HT-29 (cell line): ENCODE measurements at regions not wholly inside any gene's neighbourhood (a gene's known extent, or its start where the extent isn't known, plus 50 kb on each side); places are given as distances from the start of the nearest gene placed in this dataset.
"Not testable (repeated sequence)": the region's sequence is repeated elsewhere in the genome, so short reads cannot be mapped to it uniquely, and the experiment has no call there.

Source experiments
- DNase-seq: peaks from one replicate; pipeline ENCODE4 v3.0.0-alpha.2; 2015; ENCODE audit warnings: low spot score

DNA sequence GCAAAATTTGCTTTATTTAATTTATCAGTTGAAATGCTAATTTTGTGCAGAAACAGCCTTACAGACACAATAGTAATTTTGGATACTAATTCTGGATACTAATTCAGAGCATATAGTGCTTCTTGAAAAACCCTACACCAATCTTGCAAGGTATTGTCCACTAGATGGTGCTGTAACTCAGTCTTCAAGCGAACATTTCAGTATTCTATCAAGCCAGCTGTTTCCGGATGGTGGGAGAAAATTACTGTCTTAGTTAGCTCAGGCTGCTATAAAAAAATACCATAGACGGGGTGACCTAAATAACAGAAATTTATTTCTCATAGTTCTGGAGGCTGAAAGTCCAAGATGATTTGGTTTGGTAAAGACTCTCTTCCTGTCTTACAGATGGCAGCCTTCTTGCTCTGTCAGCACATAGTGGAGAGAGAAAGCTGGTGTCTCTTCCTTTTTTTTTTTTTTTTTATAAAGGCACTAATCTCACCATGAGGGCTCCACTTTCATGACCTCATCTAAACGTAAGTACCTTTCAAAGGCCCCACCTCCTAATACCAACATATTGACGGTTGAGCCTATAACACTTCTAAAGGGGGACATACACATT, 1306.5 kb upstream of the CDH9 start:
- DNase-seq, result peak; percentile 86

DNA sequence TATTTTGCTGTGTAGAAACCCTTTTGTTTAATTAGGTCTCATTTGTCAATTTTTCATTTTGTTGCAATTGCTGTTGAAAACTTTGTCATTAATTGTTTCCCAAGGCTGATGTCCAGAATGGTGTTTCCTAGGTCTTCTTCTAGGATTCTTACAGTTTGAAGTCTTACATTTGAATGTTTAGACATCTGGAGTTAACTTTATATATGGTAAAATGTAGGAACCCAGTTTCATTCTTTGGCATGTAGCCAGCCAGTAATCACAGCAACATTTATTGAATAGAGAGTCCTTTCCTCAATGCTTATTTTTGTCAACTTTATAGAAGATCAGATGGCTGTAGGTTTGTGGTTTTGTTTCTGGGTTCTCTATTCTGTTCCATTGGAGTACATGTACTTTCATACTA, 1290.8 kb upstream of the CDH9 start:
- DNase-seq, result no peak

DNA sequence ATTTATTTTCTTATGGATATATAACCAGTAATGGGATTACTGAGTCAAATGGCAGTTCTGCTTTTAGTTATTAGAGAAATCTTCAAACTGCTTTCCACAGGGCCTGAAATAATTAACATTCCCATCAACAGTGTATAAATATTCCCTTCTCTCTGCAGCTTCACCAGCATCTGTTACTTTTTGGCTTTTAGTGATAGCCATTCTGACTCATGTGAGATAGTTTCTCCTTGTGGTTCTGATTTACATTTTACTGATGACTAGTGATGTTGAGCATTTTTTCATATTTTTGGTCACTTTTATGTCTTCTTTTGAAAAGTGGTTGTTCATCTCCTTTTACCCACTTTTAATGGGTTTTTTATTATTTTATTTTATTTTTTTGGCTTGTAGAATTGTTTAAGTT, 1290.3 kb upstream of the CDH9 start:
- DNase-seq, result no peak

DNA sequence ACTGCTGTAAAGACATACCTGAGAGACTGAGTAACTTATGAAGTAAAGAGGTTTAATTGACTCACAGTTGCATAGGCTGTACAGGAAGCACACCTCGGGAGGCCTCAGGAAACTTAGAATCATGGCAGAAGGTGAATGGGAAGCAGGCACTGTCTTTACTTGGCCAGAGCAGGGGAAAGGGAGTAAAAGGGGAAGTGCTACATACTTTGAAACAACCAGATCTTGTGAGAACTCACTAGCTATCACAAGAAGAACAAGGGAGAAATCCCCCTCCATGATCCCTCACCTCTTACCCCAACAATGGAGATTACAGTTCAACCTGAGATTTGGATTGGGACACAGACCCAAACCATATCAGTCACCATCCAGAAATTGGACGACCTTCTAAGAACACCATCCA, 1285.8 kb upstream of the CDH9 start:
- no peak for DNase-seq

DNA sequence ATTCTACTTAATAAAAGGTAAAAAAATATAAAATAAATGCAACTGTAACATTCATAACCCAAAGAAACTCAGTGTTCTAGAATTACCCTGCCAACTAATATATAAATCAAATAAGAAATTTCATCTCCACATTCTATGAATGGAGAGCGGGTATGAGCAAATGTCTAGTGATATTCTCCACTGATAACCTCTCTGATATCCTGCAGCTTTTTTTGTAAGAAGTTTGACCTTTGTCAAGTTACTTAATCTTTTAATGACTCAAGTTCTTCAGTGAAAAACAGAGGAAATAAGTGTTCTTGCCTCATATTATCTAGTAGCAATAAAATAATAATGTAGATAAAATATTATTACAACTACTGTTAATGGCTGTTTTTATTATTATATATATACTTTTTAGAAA, 1275.6 kb upstream of the CDH9 start:
- DNase-seq, result no peak

DNA sequence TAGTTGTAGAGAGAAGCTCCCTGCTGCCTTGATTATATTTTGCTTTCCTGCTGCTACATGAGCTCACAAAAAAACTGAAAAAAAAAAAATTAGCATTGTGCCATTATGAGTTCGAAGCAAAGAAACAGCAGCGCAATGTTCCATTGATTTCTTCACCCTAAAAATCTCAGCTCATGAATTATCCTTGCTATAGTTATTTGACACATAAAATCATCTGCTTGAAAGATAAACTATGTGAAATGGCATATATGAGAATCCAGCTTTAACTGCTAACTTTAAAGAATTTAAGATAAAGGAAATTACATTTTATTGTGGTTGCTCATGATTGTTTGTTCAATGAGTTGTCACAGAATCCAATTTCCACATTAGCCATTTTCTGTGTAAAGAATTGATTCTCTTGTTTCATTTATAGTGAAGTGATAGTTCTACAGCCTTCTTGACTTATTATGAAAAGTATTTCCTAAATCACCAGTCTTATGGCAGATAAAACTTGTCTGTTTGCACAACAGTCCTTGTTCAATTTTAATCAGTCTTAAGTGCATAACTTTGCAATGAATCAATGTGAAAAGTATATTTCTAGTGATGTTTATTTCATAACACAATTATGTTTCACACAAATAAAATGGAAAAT, 1275.0 kb upstream of the CDH9 start:
- no peak for DNase-seq

DNA sequence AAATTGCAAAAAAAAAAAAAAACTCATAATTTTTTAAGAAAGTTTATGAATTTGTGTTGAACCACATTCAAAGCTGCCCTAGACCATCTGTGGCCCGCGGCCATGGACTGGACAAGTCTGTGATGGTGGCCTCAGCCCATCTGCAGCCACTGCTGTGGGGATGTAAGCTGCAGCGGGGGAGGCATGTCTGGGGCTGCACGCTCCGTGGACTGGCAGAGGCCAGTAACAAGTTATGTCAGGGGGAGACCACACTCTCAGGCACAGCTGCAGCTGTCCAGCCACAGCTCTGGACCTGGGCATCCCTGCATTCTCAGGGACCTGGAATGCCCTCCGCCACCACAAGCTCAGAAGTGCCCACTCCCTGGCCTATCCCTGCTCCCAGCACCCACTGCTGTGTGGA, 1272.3 kb upstream of the CDH9 start:
- no peak for DNase-seq

DNA sequence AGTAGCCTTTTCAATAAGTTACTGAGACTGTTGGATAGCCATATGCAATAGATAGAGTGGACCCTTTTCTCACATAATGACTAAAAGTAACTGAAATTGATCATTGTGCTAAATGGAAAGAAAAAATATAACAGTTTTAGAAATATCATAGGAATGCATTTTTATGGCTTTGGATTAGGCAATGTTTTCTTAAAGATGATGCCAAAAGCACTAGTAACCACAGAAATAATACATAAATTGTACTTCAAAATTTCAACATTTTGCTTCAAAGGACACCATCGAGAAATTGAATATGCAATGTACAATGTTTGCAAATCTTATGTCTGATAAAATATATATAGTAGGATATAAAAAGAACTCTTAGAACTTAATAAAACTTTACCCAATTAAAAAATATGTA, 1267.5 kb upstream of the CDH9 start:
- DNase-seq, result no peak

DNA sequence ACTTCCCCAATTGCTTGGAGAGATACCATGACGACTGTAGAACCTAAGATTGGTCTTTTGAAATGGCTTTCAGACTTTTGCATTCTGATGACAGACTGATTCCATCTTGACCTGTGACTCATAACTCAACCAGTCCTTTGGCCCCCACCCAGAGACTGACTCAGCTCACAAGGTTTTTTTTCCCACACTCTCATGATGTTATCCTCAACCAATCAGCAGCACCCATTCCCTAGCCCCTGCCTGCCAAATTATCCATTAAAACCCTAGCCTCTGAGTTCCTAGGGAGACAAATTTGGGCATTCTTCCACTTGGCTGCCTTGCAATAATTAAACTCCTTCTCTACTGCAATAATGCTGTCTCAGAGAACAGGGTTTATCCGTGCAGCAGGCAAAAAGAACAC, 1263.3 kb upstream of the CDH9 start:
- DNase-seq, result peak; percentile 20

DNA sequence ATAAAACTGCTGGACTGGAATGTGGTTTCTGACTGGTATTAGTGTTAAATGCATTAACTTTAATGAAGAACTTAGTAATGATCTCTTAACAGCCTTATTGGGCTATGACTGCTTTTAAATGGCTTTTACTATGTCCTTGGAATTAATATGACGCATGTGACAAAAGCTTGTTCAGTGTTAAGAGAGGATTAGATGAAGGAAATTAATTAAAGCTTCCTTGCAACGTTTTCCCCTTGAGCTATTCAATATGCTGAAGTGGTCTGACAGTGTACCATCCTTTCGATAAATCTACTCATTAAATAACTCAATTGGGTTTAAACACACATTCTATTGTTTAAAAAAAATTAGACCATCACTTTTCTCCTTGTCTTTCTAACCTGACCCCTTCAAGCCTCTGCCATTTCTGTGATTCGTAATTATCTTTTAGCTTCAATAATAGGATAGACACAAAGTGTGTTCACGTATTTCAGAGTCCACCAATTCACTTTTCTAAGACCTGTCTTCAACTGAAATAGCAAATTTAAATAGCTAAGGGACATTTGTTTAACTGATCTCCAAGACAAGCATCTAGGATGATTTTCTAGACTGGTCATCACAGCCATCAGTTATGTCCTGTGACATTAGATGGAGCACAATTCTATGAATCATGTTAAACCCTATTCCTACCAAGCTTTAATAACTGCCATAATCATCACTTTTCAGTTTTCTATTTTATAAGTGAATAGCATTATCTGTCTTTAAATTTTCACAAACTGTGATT, 1258.0 kb upstream of the CDH9 start:
- DNase-seq, result no peak

DNA sequence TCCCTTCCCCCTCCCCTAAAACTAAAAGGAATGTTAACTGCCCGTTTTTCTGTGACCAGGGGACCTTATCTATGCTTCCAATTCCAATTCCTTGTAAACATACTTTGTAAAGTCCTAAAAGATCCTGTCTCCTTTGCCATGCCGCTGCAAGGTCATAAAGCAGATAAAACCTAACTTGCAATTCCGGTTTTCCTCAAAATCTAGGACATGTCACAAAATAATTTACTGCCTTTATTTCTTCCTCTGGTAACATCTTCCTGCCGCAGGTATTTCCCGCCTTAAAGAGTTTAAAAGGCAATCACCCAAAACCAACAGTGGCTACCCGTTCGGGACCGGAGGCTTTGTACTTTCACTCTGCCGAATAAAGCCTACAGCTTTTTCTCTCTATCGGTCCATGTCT, 1248.6 kb upstream of the CDH9 start:
- not testable (repeated sequence) for DNase-seq

DNA sequence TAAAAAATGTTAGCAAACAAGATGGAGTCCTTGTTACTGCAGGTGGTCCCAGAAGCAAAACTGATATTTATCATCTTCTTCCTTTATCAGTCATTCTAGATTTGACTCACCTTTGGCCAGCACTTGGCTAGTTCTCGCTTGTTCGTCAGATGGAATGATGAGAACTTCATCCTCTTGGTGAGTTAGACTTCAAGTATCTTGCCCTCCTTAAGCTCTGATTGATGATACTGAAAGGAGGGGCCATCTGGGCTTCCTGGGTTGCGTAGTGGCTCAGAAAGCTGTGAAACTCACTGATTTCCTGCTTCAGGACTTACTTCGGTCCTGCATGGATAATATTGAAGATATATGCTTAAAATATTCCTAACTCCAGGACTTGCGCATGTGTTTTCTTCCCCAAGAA, 1248.2 kb upstream of the CDH9 start:
- no peak for DNase-seq

DNA sequence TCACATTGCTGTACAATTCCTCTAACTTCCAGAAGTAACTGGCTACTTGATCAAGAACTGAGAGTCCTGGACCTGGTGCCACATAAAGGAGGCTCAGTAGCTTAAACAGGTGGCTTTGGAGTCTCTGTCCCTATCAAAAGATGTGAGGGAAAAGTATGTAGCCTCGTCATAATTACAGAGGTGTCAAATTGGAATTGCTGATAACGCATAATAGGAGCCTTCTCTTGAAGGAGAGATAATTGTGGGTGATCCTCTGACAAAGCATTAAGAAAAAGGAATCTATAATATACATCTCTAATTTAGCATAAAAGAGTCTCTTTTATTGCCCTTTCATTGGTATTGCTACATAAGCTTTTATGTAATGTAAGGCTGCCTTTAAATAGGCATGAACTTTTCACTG, 1246.4 kb upstream of the CDH9 start:
- DNase-seq, result no peak

DNA sequence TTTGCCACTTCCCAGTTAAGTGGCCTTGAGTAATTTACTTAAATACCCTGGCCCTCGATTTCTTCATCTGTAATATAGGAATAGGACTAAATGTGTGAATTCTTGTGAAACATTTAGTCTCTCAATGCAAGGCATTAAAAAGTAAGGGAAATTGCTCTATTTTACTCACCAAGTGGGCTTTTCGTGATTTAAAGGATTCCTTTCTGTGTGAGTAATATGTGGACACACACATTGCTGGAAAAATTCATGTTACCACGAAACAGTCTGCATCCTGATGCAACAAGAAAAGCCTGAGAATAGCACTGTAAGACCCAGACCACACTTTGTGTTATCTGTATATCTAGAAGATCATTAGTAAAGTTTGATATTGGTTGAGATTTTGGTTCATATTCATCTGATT, 1243.0 kb upstream of the CDH9 start:
- no peak for DNase-seq

DNA sequence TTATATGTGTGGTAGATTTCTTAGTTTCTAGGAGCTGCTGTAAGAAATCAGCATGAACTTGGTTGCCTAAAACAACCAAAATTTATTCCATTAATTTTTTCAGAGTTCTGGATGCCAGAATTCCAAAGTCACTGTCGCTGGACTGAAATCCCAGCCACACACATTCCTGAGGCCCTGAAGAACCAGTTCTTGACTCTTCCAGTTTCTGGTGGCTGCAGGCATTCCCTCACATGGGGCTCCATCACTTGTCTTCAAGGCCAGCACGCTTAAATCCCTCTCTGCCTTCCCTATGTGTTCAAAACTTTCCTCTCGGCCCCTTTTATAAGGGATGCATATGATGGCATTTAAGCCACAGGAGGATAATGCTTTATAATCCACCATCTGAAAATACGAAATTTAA, 1237.5 kb upstream of the CDH9 start:
- no peak for DNase-seq

DNA sequence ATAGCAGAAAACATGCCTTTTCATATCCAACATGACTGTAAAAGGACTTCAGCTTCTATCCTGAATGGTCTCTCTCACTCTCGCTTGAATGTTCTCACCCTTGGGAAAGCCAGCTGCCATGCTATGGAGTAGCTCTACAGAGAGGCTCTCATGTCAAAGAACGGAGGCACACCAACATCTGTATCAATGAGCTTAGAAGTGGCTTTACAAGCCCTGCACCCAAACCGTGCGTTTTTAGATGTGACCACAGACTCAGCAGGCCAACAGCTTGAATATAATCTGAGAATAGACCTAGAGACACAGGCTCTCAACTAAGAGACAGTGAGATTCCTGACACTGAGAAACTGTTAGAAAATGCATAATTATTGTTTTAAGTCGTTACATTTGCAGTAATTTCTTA, 1231.6 kb upstream of the CDH9 start:
- DNase-seq, result no peak

DNA sequence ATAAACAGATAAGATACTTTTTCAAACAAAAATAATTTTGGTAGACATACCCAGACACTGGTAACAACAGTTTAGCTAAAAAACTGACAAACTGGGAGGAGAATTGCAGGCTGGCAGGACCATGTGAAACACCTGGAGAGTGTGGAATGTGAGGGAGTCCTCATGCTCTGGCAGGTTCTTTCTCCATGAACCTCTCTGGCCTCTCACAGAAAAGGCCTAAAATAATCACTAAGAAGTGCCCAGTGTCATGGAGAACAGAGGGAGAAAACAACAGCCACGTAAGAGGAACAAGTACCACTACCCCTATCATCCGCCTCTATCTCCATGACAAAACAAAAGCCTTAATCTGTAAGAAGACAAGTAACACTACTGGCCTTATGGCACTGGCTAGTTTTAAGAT, 1227.5 kb upstream of the CDH9 start:
- no peak for DNase-seq

DNA sequence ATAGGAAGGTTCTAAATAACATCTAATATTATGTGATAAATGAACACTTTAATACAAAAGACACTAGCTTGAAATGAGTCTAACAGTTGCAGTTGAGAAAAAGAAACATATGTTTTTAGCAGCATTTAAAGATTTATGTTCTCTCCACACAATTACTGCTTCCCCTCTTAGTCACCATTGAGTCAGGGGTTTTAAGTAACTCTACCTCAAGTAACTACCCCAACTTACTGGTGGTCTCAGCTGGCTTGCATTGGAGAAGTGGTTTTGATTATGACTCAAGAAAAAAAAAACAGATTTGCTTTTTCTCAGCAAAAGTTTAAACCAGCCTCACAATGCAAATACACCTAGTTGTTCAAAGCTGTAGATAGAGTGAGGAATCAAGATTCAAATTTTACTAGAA, 1216.5 kb upstream of the CDH9 start:
- no peak for DNase-seq

DNA sequence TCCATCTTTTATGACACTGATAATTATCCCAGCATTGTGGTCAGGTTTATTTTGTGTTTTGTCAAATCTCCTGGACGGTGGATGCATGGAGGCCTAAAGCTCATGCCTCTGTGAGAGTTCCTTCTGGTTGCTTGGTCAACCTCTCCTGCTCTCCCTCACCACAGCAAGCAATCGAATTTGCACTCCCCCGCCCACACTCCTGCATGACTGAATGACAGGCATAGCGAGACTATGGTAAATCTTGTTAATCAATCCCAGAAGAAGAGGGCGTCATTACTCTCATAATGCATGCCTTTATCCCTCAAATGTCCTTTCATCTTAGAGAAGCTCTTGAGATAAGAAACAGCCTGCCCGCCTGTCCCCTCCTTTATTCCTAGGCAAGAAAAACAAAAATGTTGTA, 1215.0 kb upstream of the CDH9 start:
- DNase-seq, result no peak

DNA sequence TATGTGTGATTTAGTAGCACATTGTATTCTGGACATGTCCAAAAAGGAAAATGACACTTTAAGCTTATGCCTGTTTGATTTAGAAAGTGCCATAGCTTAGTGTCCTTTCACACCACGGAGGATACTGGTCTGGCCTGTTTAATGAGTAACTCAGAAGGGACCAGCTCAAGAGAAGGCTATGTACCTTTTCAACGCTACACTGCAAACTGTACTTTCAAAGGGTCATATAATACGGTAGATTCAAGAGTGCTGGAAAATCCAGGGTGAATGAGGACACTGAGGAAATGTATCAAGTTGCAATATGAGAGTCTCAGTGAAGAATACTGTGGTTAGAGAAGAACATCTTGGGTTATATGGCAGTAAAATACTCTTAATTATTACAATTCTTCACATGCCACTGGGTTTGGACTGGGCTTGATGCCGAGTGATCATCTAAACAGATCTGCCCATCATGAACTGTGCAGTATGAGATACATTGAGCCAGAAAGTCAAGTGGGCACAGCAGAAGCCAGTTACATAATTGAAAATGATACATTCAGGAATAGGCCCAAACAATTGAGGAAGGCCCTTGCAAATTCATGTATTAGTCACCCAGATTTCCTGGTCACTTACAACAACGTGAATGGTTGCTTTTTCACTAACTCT, 1211.5 kb upstream of the CDH9 start:
- no peak for DNase-seq

DNA sequence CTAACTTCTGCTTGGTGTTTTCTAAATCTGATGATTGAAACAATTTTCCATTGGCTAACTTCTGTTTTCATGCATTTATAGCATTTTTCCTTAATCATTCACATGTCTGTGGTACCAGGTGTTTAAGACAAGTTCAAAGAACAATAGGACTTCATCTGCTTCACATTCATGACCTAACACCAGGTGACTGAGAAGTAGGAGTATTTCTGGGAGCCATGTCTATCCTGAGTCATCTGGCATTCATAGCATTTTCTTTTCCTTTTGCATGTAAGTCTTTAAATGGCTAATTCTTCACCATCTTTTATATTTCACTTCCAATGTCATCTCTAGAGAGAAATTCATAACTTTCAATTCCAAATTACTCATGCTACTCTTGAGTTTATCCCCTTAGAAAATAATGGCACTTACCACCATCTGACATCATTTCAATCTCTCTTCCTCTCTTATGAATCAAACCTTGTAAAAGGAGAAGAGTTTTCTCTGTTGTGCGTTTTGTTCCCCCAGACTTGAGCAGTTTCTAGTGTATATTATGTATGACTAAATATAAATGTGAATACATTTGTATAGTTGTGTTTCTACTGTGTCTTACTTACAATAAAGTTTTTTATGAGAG, 1196.1 kb upstream of the CDH9 start:
- no peak for DNase-seq

DNA sequence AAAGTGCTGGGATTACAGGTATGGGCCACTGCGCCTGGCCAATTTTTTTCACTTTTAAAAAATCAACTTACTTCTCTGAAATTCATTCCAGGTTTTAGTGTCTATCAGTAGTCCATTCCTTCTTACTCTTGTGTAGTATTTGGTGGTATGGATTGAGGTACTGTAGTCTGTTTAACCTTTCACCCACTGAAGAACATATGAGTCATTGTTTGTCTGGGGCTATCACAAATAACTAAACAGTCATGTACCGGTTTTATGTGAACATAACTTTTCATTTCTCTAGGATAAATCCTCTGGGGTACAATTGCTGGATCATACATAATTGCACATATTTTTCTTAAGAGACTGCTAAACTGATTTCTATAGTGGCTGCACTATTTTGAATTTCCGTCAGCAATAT, 1188.0 kb upstream of the CDH9 start:
- no peak for DNase-seq
